Loucy (cell line): ENCODE measurements at regions not wholly inside any gene's neighbourhood (a gene's known extent, or its start where the extent isn't known, plus 50 kb on each side); places are given as distances from the start of the nearest gene placed in this dataset.

Source experiments
- EZH2phosphoT487 ChIP-seq: fragments of 200-600 bp; IDR thresholded peaks from 2 replicates; pipeline ENCODE4 v1.6.1; 2018; ENCODE audit warnings: antibody characterized with exemption, mild to moderate bottlenecking, moderate library complexity, borderline replicate concordance
- TF ChIP-seq, protein P1 (sequence below): fragments of 200-600 bp; sonication (generic); conservative IDR thresholded peaks from 2 replicates; pipeline ENCODE4 v1.5.1; 2014; ENCODE audit warnings: mild to moderate bottlenecking, antibody characterized with exemption, low read length

DNA sequence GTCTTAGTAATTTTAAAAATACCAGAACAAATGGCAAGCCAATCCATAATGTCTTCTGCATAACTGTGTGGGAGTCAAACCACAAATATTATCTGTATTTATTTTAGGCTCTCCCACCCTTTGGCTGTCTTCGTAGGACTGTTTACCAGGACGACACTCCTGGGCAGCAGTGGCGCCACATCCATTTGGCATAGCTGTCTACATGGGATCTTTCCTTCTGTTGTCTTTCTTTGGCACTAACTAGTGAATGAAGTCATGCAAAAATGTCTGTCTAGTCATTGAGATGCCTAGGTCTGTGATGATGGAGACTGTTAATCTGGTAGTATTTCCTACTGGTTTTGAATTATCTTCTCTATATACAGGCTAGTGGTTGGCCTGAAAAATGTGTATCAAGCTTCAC is 54.0 kb upstream of the CHMP2B start:
- TF ChIP-seq, protein P1, sequence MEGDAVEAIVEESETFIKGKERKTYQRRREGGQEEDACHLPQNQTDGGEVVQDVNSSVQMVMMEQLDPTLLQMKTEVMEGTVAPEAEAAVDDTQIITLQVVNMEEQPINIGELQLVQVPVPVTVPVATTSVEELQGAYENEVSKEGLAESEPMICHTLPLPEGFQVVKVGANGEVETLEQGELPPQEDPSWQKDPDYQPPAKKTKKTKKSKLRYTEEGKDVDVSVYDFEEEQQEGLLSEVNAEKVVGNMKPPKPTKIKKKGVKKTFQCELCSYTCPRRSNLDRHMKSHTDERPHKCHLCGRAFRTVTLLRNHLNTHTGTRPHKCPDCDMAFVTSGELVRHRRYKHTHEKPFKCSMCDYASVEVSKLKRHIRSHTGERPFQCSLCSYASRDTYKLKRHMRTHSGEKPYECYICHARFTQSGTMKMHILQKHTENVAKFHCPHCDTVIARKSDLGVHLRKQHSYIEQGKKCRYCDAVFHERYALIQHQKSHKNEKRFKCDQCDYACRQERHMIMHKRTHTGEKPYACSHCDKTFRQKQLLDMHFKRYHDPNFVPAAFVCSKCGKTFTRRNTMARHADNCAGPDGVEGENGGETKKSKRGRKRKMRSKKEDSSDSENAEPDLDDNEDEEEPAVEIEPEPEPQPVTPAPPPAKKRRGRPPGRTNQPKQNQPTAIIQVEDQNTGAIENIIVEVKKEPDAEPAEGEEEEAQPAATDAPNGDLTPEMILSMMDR = no peak
- no peak for TF ChIP-seq EZH2phosphoT487
